Transverse colon (tissue), 4 donors: ENCODE measurements at regions not wholly inside any gene's neighbourhood (a gene's known extent, or its start where the extent isn't known, plus 50 kb on each side); places are given as distances from the start of the nearest gene placed in this dataset.

Experiments
- CTCF ChIP-seq, 5 experiments: fragments of 200-600 bp in 3 of 5; fragments of 450-650 bp in 2 of 5; sonication (generic) in 3 of 5; IDR thresholded peaks; 1 replicate in 2 of 5; 2 replicates in 3 of 5; pipeline ENCODE4 v1.5.1; 2016 to 2017; ENCODE audit warnings: antibody characterized with exemption in 5 of 5, inconsistent platforms in 3 of 5, mild to moderate bottlenecking in 2 of 5, moderate library complexity in 1 of 5
- EP300 ChIP-seq: sonication (generic); formaldehyde crosslinking; IDR thresholded peaks from one replicate; pipeline ENCODE4 v1.6.1; 2017; ENCODE audit warnings: antibody characterized with exemption, low read depth
- POLR2A ChIP-seq: fragments of 450-650 bp; IDR thresholded peaks from one replicate; pipeline ENCODE4 v1.6.1; 2016; ENCODE audit warnings: antibody characterized with exemption, mild to moderate bottlenecking, moderate library complexity
- POLR2AphosphoS5 ChIP-seq, 3 donors: sonication (generic); formaldehyde crosslinking; IDR thresholded peaks; one replicate each; pipeline ENCODE4 v1.6.1; 2016; ENCODE audit warnings: antibody characterized with exemption in 3 of 3

DNA sequence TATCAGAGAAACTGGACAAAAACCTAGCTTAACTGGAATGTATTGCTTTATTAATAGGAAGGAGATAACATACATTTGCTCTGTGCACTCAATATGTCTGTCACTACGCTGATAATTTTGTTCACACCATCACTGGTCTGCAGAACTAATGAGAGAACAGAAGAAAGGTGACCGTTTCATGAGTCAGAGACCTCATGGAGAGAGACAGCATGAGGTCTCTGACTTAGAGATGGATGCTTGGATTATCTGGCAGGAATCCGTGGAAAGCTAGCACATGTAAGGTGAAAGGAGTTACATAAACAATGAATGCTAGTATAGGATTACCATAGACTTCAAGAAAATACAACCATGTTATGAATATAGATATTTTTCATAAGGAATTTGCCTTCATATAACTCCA, 947.3 kb downstream of the IPMK start:
- no peak for TF ChIP-seq POLR2AphosphoS5 (IDR thresholded peaks at IDR 0.05)
- no peak for TF ChIP-seq CTCF (IDR thresholded peaks at IDR 0.05)
- TF ChIP-seq POLR2A: no peak
- TF ChIP-seq EP300: no peak
